ENCODE measurements at regions not wholly inside any gene's neighbourhood (a gene's known extent, or its start where the extent isn't known, plus 50 kb on each side); places are given as distances from the start of the nearest gene placed in this dataset.

- no peak for DNase-seq
These were observed 167.9 kb upstream of the SPATS2L start for GRCh38 chr2:200138391-200139124.

GRCh38 chr2:200144571-200144970 is 161.9 kb upstream of the SPATS2L start:
- no peak for DNase-seq

- DNase-seq = no peak
These were observed 160.0 kb upstream of the SPATS2L start for GRCh38 chr2:200146501-200146900.

- DNase-seq = no peak
These were observed 159.1 kb upstream of the SPATS2L start for GRCh38 chr2:200147371-200147770.

GRCh38 chr2:200148366-200148765 is 158.1 kb upstream of the SPATS2L start:
- DNase-seq = no peak

GRCh38 chr2:200150411-200151086 is 155.9 kb upstream of the SPATS2L start:
- no peak for DNase-seq

GRCh38 chr2:200155652-200156051 is 150.8 kb upstream of the SPATS2L start:
- DNase-seq = no peak

GRCh38 chr2:200156166-200156835 is 150.2 kb upstream of the SPATS2L start:
- no peak for DNase-seq

- no peak for DNase-seq
These were observed 147.7 kb upstream of the SPATS2L start for GRCh38 chr2:200158647-200159356.

GRCh38 chr2:200159357-200159707 is 147.2 kb upstream of the SPATS2L start:
- DNase-seq = no peak

- no peak for DNase-seq
These were observed 146.4 kb upstream of the SPATS2L start for GRCh38 chr2:200159829-200160781.

- DNase-seq = no peak
These were observed 145.0 kb upstream of the SPATS2L start for GRCh38 chr2:200161458-200161857.

- no peak for DNase-seq
These were observed 140.8 kb upstream of the SPATS2L start for GRCh38 chr2:200165687-200166086.

GRCh38 chr2:200168641-200169555 is 137.6 kb upstream of the SPATS2L start:
- no peak for DNase-seq

- no peak for DNase-seq
These were observed 136.3 kb upstream of the SPATS2L start for GRCh38 chr2:200170221-200170620.

- no peak for DNase-seq
These were observed 134.6 kb upstream of the SPATS2L start for GRCh38 chr2:200171731-200172482.

- DNase-seq = no peak
These were observed 134.0 kb upstream of the SPATS2L start for GRCh38 chr2:200172521-200172920.

- no peak for DNase-seq
These were observed 133.4 kb upstream of the SPATS2L start for GRCh38 chr2:200172944-200173581.

GRCh38 chr2:200173691-200174090 is 132.8 kb upstream of the SPATS2L start:
- no peak for DNase-seq

Measured in midbrain (tissue), 1 donor.